Esophagus squamous epithelium (tissue), 4 donors: ENCODE measurements at regions not wholly inside any gene's neighbourhood (a gene's known extent, or its start where the extent isn't known, plus 50 kb on each side); places are given as distances from the start of the nearest gene placed in this dataset.

ENCODE experiments used
- CTCF ChIP-seq, 6 experiments: fragments of 450-650 bp in 4 of 6; fragments of 200-600 bp in 2 of 6; sonication (generic) in 2 of 6; IDR thresholded peaks; one replicate each; pipeline ENCODE4 v1.5.1; 2016 to 2019; ENCODE audit warnings: antibody characterized with exemption in 6 of 6, mild to moderate bottlenecking in 4 of 6, moderate library complexity in 4 of 6
- POLR2A ChIP-seq, 4 donors: fragments of 450-650 bp; IDR thresholded peaks; one replicate each; pipeline ENCODE4 v1.6.1; 2017; ENCODE audit warnings: antibody characterized with exemption in 4 of 4, mild to moderate bottlenecking in 4 of 4, moderate library complexity in 3 of 4

GRCh38 chrX:95152810-95153209 lies 1478.8 kb downstream of the FAM133A start:
- no peak for TF ChIP-seq CTCF (IDR thresholded peaks at IDR 0.05)
- TF ChIP-seq POLR2A (IDR thresholded peaks at IDR 0.05) = no peak
